Right lobe of liver (tissue), 6 donors: ENCODE measurements at regions not wholly inside any gene's neighbourhood (a gene's known extent, or its start where the extent isn't known, plus 50 kb on each side); places are given as distances from the start of the nearest gene placed in this dataset.

Experiments used
- ATAC-seq, 4 donors: fragments of 200-7000 bp; cut with Tn5 transposase; one replicate each; pipeline ENCODE4 v1.9.1; 2020; ENCODE audit warnings: mild to moderate bottlenecking in 4 of 4, moderate library complexity in 4 of 4
- DNase-seq, 3 donors: peaks; one replicate each; pipeline ENCODE4 v3.0.0-alpha.2; 2020
- H3K27ac ChIP-seq, 3 donors: fragments of 200-600 bp; one replicate each; pipeline ENCODE4 v1.8.0; 2022
- H3K27me3 ChIP-seq, 2 donors: fragments of 200-600 bp; one replicate each; pipeline ENCODE4 v1.8.0; 2022
- H3K36me3 ChIP-seq, 4 donors: fragments of 200-600 bp; sonication (generic) in 1 of 4; one replicate each; pipeline versions ENCODE4 v1.5.1 to v1.8.0; 2017 to 2022; ENCODE audit warnings: control low read depth in 1 of 4
- H3K4me1 ChIP-seq, 4 donors: fragments of 200-600 bp; sonication (generic) in 1 of 4; one replicate each; pipeline versions ENCODE4 v1.5.1 to v1.8.0; 2017 to 2022; ENCODE audit warnings: control low read depth in 1 of 4
- H3K4me3 ChIP-seq, 3 donors: fragments of 200-600 bp; one replicate each; pipeline ENCODE4 v1.8.0; 2022
- H3K9me3 ChIP-seq, 4 donors: fragments of 200-600 bp; sonication (generic) in 1 of 4; one replicate each; pipeline versions ENCODE4 v1.5.1 to v1.8.0; 2017 to 2022; ENCODE audit warnings: control low read depth in 1 of 4
- POLR2A ChIP-seq: fragments of 450-650 bp; IDR thresholded peaks from one replicate; pipeline ENCODE4 v1.6.1; 2017; ENCODE audit warnings: antibody characterized with exemption, mild to moderate bottlenecking
- WGBS: methylation state at CpG from one replicate; pipeline ENCODE4 v1.1.6; 2018; ENCODE audit warnings: low coverage, low lambda C conversion rate; ENCODE audit not compliant: insufficient coverage; ENCODE audit errors: missing lambda C conversion rate; 5-methylcytosine and 5-hydroxymethylcytosine counted together
- intact Hi-C, 2 donors: fragments of 100-400 bp; cut with DNase I; formaldehyde crosslinking; loops; one replicate each; pipeline versions ENCODE4 v1.11.2 to v1.14.1; 2022
- TF ChIP-seq, protein P1 (sequence below), 4 donors: fragments of 200-600 bp in 3 of 4; fragments of 450-650 bp in 1 of 4; IDR thresholded peaks; one replicate each; pipeline versions ENCODE4 v1.5.1 to v1.8.0; 2016 to 2022; ENCODE audit warnings: antibody characterized with exemption in 4 of 4, mild to moderate bottlenecking in 2 of 4
- donor health status: DM: no; HTN: yes; CAD: no.
- donor health status: DM: no; HTN: no; CAD: no.
- donor health status: DM: no; HTN: no; CAD: no.
- donor health status: DM: no; HTN: yes; CAD: no.
- donor health status: DM: no; HTN: yes; CAD: no.

DNA sequence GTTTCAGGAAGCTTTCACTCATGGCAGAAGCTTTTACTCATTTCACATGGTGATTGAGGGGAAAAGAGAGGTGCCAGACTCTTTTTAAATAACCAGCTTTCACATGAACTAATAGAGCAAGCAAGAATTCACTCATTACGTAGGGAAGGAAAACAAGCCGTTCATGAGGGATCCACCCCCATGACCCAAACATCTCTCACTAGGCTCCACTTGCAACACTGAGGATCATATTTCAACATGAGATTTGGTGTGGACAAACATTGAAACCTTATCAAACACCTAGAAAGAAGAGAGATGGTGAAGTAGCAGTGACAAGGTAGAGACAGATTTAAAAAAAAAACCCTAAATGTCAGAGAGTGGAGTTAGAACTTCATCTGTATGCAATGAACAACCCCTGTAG is 408.6 kb upstream of the PDZRN3 start:
- Histone ChIP-seq H3K4me3 (no peak overlapping the region), H3K9me3 (no peaks in the 10 kb centered on the region), H3K27me3 (no peaks in the 10 kb centered on the region), H3K4me1 (no peaks in the 10 kb centered on the region), H3K27ac (no peak overlapping the region), H3K36me3 (no peaks in the 10 kb centered on the region)
- TF ChIP-seq, protein P1, sequence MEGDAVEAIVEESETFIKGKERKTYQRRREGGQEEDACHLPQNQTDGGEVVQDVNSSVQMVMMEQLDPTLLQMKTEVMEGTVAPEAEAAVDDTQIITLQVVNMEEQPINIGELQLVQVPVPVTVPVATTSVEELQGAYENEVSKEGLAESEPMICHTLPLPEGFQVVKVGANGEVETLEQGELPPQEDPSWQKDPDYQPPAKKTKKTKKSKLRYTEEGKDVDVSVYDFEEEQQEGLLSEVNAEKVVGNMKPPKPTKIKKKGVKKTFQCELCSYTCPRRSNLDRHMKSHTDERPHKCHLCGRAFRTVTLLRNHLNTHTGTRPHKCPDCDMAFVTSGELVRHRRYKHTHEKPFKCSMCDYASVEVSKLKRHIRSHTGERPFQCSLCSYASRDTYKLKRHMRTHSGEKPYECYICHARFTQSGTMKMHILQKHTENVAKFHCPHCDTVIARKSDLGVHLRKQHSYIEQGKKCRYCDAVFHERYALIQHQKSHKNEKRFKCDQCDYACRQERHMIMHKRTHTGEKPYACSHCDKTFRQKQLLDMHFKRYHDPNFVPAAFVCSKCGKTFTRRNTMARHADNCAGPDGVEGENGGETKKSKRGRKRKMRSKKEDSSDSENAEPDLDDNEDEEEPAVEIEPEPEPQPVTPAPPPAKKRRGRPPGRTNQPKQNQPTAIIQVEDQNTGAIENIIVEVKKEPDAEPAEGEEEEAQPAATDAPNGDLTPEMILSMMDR (IDR thresholded peaks at IDR 0.05), result no peak
- TF ChIP-seq POLR2A, result no peak
- DNase-seq (no peak), ATAC-seq (no peak)
- 8% methylated on average over 2 of the region's 2 CpGs for WGBS
- intact Hi-C loops, result no loop called here

DNA sequence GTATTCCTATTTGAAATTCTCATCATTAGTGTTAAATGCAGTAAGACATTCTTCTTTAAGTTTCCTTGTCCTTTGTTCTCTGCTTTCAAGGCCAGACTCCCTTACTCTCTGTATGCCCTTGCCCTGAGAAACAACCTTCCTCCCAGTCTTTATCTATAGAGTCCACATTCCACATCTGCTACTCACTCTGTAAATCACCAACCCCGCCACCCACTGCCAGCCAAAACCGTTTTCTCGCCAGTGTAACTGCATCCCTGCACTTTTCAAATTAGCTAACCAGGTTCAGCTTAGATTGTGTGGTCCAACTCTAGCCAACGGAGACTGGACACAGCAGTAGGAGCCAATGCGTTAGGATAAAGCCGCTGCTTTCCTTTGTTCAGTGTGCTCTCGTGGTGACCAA is 402.4 kb upstream of the PDZRN3 start:
- Histone ChIP-seq H3K4me1 (no peaks in the 10 kb centered on the region), H3K9me3 (no peaks in the 10 kb centered on the region), H3K27ac (no peak overlapping the region), H3K36me3 (no peaks in the 10 kb centered on the region), H3K27me3 (no peaks in the 10 kb centered on the region), H3K4me3 (no peak overlapping the region)
- TF ChIP-seq, protein P1 (IDR thresholded peaks at IDR 0.05), result no peak
- no peak for TF ChIP-seq POLR2A
- intact Hi-C loops, result no loop called here
- WGBS, result 66% methylated on average over 7 of the region's 7 CpGs
- ATAC-seq (no peak), DNase-seq (no peak)

DNA sequence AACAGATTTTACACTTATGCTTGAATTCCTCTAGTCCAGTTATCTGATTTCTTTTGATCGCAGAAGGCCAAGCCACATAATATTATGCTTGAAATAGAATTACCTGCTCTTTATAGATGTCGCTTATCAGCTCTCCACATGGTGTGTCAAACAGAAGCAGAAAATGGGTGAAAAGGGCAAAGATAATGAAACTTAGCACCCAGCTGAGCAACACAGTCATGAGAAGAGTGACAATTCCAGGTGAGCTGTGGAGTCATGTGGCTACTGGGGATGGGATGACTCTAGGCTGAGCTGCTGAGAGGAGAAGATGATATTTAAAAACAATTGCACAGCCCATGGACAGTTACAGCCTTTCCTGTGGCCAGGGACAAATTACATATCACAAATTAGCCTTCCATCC is 398.7 kb upstream of the PDZRN3 start:
- no peaks in the 10 kb centered on the region for H3K36me3 ChIP-seq
- ATAC-seq (no peak), DNase-seq (no peak)
- no peaks in the 10 kb centered on the region for H3K9me3 ChIP-seq
- intact Hi-C loops, result no loop called here
- TF ChIP-seq, protein P1 (IDR thresholded peaks at IDR 0.05), result no peak
- TF ChIP-seq POLR2A, result no peak
- H3K4me3 ChIP-seq, result no peak overlapping the region
- 73% methylated on average over 2 of the region's 2 CpGs for WGBS
- no peak overlapping the region for H3K27ac ChIP-seq
- no peaks in the 10 kb centered on the region for H3K27me3 ChIP-seq
- no peaks in the 10 kb centered on the region for H3K4me1 ChIP-seq

DNA sequence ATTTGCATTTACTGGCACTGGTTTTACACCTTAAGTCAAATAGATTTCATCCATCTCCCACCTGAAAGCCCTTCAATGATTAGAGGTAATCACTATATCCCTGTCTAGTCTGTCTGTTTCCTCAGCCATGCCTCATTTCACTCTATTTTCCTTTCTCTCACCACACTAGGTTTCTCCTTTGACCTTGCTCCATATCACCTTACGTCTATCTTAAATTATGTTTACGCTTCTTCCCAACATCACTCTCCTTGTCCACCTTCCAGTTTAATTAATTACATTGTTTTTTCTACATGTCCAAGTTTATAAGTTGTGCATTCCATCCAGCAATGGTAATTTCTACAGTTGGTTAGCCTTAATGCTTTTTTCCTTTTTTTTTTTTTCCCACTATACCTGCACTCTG is 396.7 kb upstream of the PDZRN3 start:
- Histone ChIP-seq H3K4me3 (no peak overlapping the region), H3K27me3 (no peaks in the 10 kb centered on the region), H3K4me1 (no peaks in the 10 kb centered on the region), H3K27ac (no peak overlapping the region), H3K9me3 (no peaks in the 10 kb centered on the region), H3K36me3 (no peaks in the 10 kb centered on the region)
- WGBS, result 47% methylated on average over 2 of the region's 2 CpGs
- intact Hi-C loops, result no loop called here
- DNase-seq, result no peak
- no peak for ATAC-seq
- TF ChIP-seq POLR2A, result no peak
- TF ChIP-seq, protein P1 (IDR thresholded peaks at IDR 0.05), result no peak
